HUES64 (cell line): ENCODE measurements at regions not wholly inside any gene's neighbourhood (a gene's known extent, or its start where the extent isn't known, plus 50 kb on each side); places are given as distances from the start of the nearest gene placed in this dataset.

ENCODE experiments used
- H3K27ac ChIP-seq: 2 replicates; pipeline ENCODE4 v1.7.0; 2013; ENCODE audit warnings: low read depth, low read length, inconsistent platforms
- H3K27me3 ChIP-seq: 2 replicates; pipeline ENCODE4 v1.6.1; 2013; ENCODE audit warnings: mild to moderate bottlenecking, low read length; ENCODE audit not compliant: insufficient read depth
- H3K36me3 ChIP-seq: 2 replicates; pipeline ENCODE4 v1.6.1; 2013; ENCODE audit warnings: mild to moderate bottlenecking, low read length; ENCODE audit not compliant: insufficient read depth
- H3K4me1 ChIP-seq: 2 replicates; pipeline ENCODE4 v1.6.1; 2013; ENCODE audit warnings: mild to moderate bottlenecking, low read length, moderate library complexity; ENCODE audit not compliant: insufficient read depth
- H3K4me3 ChIP-seq: 2 replicates; pipeline ENCODE4 v1.5.1; 2013; ENCODE audit warnings: mild to moderate bottlenecking, low read length, moderate library complexity
- H3K9ac ChIP-seq: 2 replicates; pipeline ENCODE4 v1.6.1; 2013; ENCODE audit warnings: mild to moderate bottlenecking, low read depth, low read length
- H3K9me3 ChIP-seq: 2 replicates; pipeline ENCODE4 v1.6.1; 2013; ENCODE audit warnings: low read depth, low read length; ENCODE audit not compliant: insufficient read depth
- WGBS: fragments of 150-250, 120-280 bp; methylation state at CpG from one replicate; pipeline ENCODE4 v1.1.7; 2013; ENCODE audit warnings: missing lambda C conversion rate; 5-methylcytosine and 5-hydroxymethylcytosine counted together

- Histone ChIP-seq H3K4me1 (peaks cover 10% of the 10 kb centered on the region; the same call in 1 of the 2 replicates), H3K9ac (no peak overlapping the region), H3K4me3 (no peak overlapping the region), H3K27me3 (0 out of 2 replicates have a peak, but pooled peaks cover 4% of the 10 kb centered on the region), H3K9me3 (no peaks in the 10 kb centered on the region), H3K36me3 (no peaks in the 10 kb centered on the region), H3K27ac (no peak overlapping the region)
- 94% methylated on average over 15 of the region's 16 CpGs for WGBS
These were observed 138.6 kb upstream of the CPEB2 start for GRCh38 chr4:14863418-14864364.

DNA sequence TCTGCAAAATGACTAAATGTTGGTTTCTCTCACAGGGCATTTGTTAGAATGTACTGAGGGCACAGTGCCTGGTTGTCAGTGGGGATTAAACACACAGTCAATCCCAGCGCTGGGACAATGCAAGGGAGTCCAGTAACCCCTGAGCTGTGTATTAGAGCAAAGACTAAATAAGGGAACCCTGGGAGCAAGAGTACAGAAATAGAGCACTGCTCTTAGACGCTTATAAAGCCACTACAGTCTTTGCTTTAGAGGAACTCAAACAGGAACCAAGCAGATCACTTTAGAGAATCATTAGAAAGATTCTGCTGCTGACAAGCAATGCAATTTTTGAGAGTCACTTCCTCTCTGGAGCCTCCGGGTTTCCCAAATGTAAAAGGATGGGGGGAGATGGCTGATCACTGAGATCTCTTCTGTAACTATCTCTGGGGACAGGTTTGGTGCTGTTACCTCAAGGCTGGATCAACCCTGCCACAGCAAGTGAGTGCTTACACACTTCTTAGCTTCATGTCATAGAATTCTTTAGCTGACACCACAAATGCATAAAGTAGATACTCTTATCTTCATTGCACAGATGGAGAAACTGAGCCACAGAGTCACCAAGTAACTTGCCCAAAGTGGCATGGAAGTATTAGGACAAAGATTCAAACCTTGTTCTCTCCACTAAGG, 137.8 kb upstream of the CPEB2 start:
- Histone ChIP-seq H3K9me3 (no peaks in the 10 kb centered on the region), H3K27me3 (0 out of 2 replicates have a peak, but pooled peaks cover 4% of the 10 kb centered on the region), H3K9ac (no peak overlapping the region), H3K27ac (no peak overlapping the region), H3K4me1 (peaks cover 12% of the 10 kb centered on the region; the same call in 1 of the 2 replicates), H3K4me3 (no peak overlapping the region), H3K36me3 (no peaks in the 10 kb centered on the region)
- WGBS, result 91% methylated on average over 3 of the region's 3 CpGs

DNA sequence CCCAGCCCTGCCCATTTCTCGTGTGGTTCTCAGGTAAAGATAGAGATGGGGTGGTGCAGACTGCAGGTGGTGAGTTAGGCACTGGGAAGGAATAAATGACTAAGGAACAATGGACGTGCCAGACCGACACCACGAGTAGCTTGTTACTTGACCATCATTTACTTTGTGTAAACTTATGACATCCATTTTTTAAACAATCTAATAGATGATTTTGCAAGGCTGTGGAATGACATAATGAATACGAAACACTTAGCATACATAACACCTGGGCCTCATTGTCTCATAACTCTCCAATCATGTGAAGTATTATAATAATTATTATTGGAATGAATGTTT, 137.3 kb upstream of the CPEB2 start:
- no peak overlapping the region for H3K9ac ChIP-seq
- peaks cover 12% of the 10 kb centered on the region; the same call in 1 of the 2 replicates for H3K4me1 ChIP-seq
- H3K9me3 ChIP-seq, result no peaks in the 10 kb centered on the region
- H3K27ac ChIP-seq, result no peak overlapping the region
- no peak overlapping the region for H3K4me3 ChIP-seq
- H3K36me3 ChIP-seq, result no peaks in the 10 kb centered on the region
- WGBS, result 100% methylated on average over 1 of the region's 5 CpGs
- H3K27me3 ChIP-seq, result no peaks in the 10 kb centered on the region

DNA sequence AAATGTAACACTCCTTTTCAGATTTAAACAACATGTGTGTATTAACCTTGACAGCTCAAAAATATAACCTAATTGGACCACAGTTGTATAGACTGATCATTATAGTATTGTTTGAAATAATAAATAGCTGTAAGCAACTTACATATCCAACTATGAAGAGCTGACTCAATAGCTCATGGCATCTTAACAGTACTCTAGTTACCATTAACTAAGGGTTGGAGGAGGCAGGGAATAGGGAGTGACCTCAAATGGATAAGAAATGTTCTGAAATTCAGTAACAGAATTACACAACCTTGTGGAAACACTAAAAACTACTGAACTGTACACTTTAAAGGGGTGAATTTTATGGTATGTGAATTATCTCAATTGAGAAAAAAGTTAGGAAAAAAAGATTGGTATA, 136.5 kb upstream of the CPEB2 start:
- H3K27ac ChIP-seq, result no peak overlapping the region
- H3K9me3 ChIP-seq, result no peaks in the 10 kb centered on the region
- no peak overlapping the region for H3K9ac ChIP-seq
- no peaks in the 10 kb centered on the region for H3K27me3 ChIP-seq
- peaks cover 12% of the 10 kb centered on the region; the same call in 1 of the 2 replicates for H3K4me1 ChIP-seq
- H3K4me3 ChIP-seq, result no peak overlapping the region
- no peaks in the 10 kb centered on the region for H3K36me3 ChIP-seq

DNA sequence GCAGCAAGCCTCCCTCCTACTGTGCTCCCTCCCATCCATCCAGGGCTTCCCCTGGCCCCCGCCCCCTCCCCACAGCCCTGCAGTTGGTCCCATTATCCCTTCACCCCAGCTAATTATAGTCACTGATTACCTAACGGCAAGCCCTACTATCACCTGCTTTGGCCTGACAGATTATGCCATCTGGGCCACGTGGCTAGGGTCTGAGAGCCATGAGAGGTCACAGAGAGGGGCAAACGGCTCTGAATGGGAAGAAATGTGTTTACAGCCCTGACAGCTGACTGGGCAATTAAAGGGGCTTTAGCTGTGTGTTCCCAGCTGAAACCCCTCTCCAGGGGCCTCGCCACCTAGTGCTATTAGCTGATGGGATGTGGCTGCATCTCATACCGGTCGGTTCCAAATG, 134.4 kb upstream of the CPEB2 start:
- Histone ChIP-seq H3K27me3 (no peaks in the 10 kb centered on the region), H3K27ac (no peak overlapping the region), H3K9me3 (no peaks in the 10 kb centered on the region), H3K4me3 (no peak overlapping the region), H3K36me3 (no peaks in the 10 kb centered on the region), H3K9ac (no peak overlapping the region), H3K4me1 (peaks cover 17% of the 10 kb centered on the region; the same call in 1 of the 2 replicates)
- WGBS, result 60% methylated on average over 7 of the region's 7 CpGs

DNA sequence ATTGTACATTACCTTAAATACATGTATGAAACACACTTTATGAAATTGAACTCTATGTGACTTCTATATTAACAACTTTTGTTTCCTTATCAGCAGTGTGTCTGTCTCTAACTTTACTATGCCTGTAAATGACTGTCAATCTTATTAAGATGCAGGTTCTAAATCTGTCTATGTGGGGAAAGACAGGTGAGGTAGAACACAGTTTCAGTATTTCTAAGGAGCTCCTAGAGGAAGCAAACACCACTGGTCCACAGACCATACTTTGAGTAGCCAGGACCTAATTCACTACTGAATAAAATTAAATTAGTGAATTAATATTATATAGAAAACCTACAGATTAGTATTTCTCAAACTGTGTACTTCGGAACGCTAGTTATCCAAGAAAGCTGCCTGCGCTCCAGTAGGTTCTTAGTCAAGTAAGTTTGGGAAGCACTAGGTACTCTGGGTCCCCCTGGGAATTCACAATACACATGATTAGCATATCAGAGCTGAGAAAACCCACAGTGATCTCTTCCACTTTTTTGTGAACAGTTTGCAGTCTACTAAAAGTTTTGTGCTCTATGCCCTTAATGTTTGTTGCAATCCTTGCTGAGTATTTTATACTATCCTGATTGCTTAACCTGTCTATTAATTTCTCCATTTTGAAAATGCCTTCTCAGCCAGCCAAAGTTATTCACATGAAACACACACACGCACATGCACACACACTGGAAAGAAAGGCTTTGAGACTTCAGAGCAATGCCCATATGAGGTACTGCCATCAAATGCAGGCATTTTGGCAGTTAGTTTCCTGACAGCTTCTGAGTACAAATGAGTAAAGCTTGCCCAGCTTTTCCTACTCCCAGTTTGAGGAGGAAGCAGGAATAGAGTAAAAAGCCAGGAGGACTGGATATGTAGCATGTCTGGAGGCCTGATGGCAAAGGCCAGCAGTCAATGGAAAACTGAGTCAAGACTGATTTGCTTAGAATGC, 133.6 kb upstream of the CPEB2 start:
- Histone ChIP-seq H3K9ac (no peak overlapping the region), H3K4me3 (no peak overlapping the region), H3K9me3 (no peaks in the 10 kb centered on the region), H3K27me3 (no peaks in the 10 kb centered on the region), H3K4me1 (peaks cover 17% of the 10 kb centered on the region; the same call in 1 of the 2 replicates), H3K27ac (no peak overlapping the region), H3K36me3 (no peaks in the 10 kb centered on the region)
- WGBS, result 87% methylated on average over 4 of the region's 4 CpGs

DNA sequence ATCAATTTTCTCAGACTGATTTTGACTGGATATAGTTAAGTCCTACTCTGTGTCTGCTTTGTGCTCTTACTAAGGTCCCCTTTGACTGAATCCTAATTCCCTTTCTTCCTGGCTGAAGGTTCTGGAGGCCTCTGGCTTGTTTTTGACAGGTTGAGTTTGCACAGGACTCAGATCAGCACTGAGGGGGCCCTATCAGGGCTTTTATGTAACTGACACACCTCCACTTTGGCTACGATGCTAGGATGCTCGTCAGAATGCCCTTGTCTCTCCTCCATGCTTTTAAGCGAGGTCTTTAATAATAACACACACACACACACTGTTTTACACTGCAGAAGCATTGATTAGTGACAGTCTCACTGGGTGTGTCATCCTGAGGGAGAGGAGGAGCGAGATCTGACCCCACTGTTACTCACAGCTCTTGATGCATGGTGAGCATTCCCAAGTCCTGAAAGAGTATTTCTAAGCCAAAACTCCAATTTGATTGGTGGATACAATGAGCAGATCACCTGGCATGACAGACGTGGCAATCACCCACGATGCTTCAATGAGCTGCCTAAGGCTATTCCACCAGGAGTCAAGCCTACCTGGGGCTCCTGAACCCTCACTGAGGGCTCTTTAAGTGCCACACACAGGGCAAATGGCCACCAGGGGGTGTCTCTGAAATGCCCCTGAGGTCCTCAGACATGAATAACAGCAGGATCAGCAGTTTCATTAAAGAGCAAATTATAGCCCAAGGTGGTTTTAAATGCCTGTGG, 130.4 kb upstream of the CPEB2 start:
- Histone ChIP-seq H3K27ac (no peak overlapping the region), H3K27me3 (no peaks in the 10 kb centered on the region), H3K9me3 (no peaks in the 10 kb centered on the region), H3K36me3 (no peaks in the 10 kb centered on the region), H3K9ac (no peak overlapping the region), H3K4me1 (peaks cover 17% of the 10 kb centered on the region; the same call in 1 of the 2 replicates), H3K4me3 (no peak overlapping the region)
- 75% methylated on average over 6 of the region's 6 CpGs for WGBS

DNA sequence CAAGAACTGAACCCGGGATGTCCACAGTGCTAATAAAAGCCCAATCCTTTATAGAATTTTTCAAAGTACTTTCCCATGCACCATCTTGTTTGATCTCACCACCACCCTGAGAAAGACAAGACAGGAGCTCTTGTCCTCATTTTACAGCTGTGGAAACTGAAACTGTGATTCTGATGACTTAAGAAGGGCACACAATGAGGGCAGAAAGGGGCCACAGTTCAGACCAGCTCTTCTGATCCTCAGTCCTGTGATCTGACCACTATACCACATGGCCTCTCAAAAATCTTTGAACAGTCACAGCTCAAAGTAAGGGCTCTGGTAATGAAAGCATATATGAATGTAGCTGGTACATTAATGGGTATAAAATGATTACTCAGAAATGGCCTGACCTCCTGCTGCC, 127.3 kb upstream of the CPEB2 start:
- 0 out of 2 replicates have a peak, but pooled peaks cover 5% of the 10 kb centered on the region for H3K4me1 ChIP-seq
- no peaks in the 10 kb centered on the region for H3K9me3 ChIP-seq
- no peaks in the 10 kb centered on the region for H3K27me3 ChIP-seq
- no peaks in the 10 kb centered on the region for H3K36me3 ChIP-seq
- H3K4me3 ChIP-seq, result no peak overlapping the region
- no peak overlapping the region for H3K9ac ChIP-seq
- 87% methylated on average over 1 of the region's 1 CpG for WGBS
- H3K27ac ChIP-seq, result no peak overlapping the region

- Histone ChIP-seq H3K27me3 (no peaks in the 10 kb centered on the region), H3K4me3 (no peak overlapping the region), H3K4me1 (0 out of 2 replicates have a peak, but pooled peaks cover under 1% of the 10 kb centered on the region), H3K27ac (no peak overlapping the region), H3K36me3 (no peaks in the 10 kb centered on the region), H3K9ac (no peak overlapping the region), H3K9me3 (no peaks in the 10 kb centered on the region)
- WGBS, result 94% methylated on average over 5 of the region's 6 CpGs
These were observed 124.7 kb upstream of the CPEB2 start for GRCh38 chr4:14877246-14878225.
